Heart left ventricle (tissue), 16 donors: ENCODE measurements at regions not wholly inside any gene's neighbourhood (a gene's known extent, or its start where the extent isn't known, plus 50 kb on each side); places are given as distances from the start of the nearest gene placed in this dataset.

ENCODE experiments used
- ATAC-seq, 4 donors: fragments of 200-7000 bp; cut with Tn5 transposase; one replicate each; pipeline ENCODE4 v1.9.1; 2020 to 2022; ENCODE audit warnings: moderate library complexity in 4 of 4, mild to moderate bottlenecking in 3 of 4, moderate number of reproducible peaks in 1 of 4
- DNase-seq, 5 donors: peaks; one replicate each; pipeline ENCODE4 v3.0.0-alpha.2; 2020
- H3K27ac ChIP-seq, 12 donors: fragments of 200-600 bp; sonication (generic) in 4 of 12; one replicate each; pipeline versions ENCODE4 v1.5.0 to v1.8.0; 2016 to 2022; ENCODE audit warnings: mild to moderate bottlenecking in 2 of 12
- H3K27me3 ChIP-seq, 9 donors: fragments of 200-600 bp; sonication (generic) in 2 of 9; one replicate each; pipeline versions ENCODE4 v1.5.1 to v1.8.0; 2016 to 2022; ENCODE audit warnings: mild to moderate bottlenecking in 3 of 9
- H3K36me3 ChIP-seq, 9 donors: fragments of 200-600 bp; sonication (generic) in 2 of 9; one replicate each; pipeline versions ENCODE4 v1.5.0 to v1.8.0; 2018 to 2022; ENCODE audit warnings: mild to moderate bottlenecking in 2 of 9
- H3K4me1 ChIP-seq, 12 donors: fragments of 200-600 bp; sonication (generic) in 4 of 12; one replicate each; pipeline versions ENCODE4 v1.5.0 to v1.8.0; 2016 to 2022; ENCODE audit warnings: mild to moderate bottlenecking in 3 of 12
- H3K4me3 ChIP-seq, 12 donors: fragments of 200-600 bp; sonication (generic) in 4 of 12; one replicate each; pipeline versions ENCODE4 v1.5.0 to v1.8.0; 2017 to 2022; ENCODE audit warnings: mild to moderate bottlenecking in 9 of 12, moderate library complexity in 4 of 12
- H3K9me3 ChIP-seq, 12 donors: fragments of 200-600 bp; sonication (generic) in 4 of 12; one replicate each; pipeline versions ENCODE4 v1.5.0 to v1.8.0; 2016 to 2022; ENCODE audit warnings: mild to moderate bottlenecking in 1 of 12
- CTCF ChIP-seq, 12 donors: fragments of 200-600 bp; sonication (generic) in 4 of 12; IDR thresholded peaks; one replicate each; pipeline versions ENCODE4 v1.5.0 to v1.8.0; 2018 to 2022; ENCODE audit warnings: antibody characterized with exemption in 12 of 12, mild to moderate bottlenecking in 5 of 12
- POLR2A ChIP-seq, 2 donors: fragments of 450-650 bp; IDR thresholded peaks; one replicate each; pipeline ENCODE4 v1.6.1; 2017; ENCODE audit warnings: antibody characterized with exemption in 2 of 2, mild to moderate bottlenecking in 2 of 2, moderate library complexity in 2 of 2
- WGBS, 4 donors: extraction: QIAGEN DNeasy Blood & Tissue Kit in 2 of 4; methylation state at CpG; one replicate each; pipeline versions ENCODE4 v1.1.5 to v1.1.7; 2013 to 2018; 5-methylcytosine and 5-hydroxymethylcytosine counted together
- intact Hi-C, 10 donors: fragments of 100-400 bp; cut with DNase I; formaldehyde crosslinking; loops; one replicate each; pipeline versions ENCODE4 v1.11.1 to v1.14.2; 2022
- donor health status: ischemic (EF 13 %, LVEDD 7.1; RV severe dilation, severe dysfunction).
- donor health status: healthy with polysubstance abuse.
- donor health status: DM: no; HTN: yes; CAD: no.
- donor health status: DM: no; HTN: no; CAD: no.
- donor health status: ischemic (EF 25% LVEDD 6.9; RV normal size, moderate dysfunction).
- donor health status: ischemic (EF 25% LVEDD 5.7; RV mildly dilated, moderate dysfunction).
- donor health status: healthy.
- donor health status: DM: yes; HTN: yes; CAD: no.
- donor health status: ischemic (EF 35%, LVEDD 5.7; RV mildly dilated, moderate dysfunction).
- donor health status: nonischemic (EF 11% LVEDD 7.7; RV severe dilation, severe dysfunction).
- donor health status: DM: yes; HTN: yes; CAD: no.
- donor health status: PGD.
- donor health status: ischemic (EF 29% LVEDD 5.4; RV normal size, mild dysfunction).
- donor health status: nonischemic (EF 23%, LVEDD 6.1; RV moderate dilation, normal function).

DNA sequence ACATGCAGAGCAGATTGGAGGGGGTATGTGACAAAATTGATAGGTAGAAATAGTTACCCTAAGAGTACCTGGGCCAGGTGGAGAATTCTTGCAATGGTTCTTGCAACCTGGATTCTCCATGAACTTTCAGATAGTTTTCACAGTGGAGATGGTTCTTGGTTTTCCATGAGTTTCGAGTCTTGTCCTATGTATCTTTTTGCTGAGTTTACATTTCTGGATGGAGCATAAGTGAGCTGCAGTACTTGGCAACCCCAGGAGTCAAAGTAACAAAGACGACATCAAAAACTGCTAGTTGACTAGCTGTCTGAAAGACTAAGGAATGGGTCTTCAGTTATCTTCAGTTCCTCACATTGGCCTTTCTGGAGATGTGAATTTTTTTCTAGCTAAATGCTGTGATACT, 196.6 kb upstream of the RAD23B start:
- no peak for TF ChIP-seq CTCF (IDR thresholded peaks at IDR 0.05)
- no peak for TF ChIP-seq POLR2A (IDR thresholded peaks at IDR 0.05)
- DNase-seq (no peak), ATAC-seq (no peak)
- H3K4me1 ChIP-seq: no peaks in the 10 kb centered on the region
- no peak overlapping the region for H3K27ac ChIP-seq
- no peaks in the 10 kb centered on the region for H3K36me3 ChIP-seq
- intact Hi-C loops: no loop called here
- H3K9me3 ChIP-seq: peaks cover 0 to 11% (median 0%) of the 10 kb centered on the region in 12 donors
- H3K4me3 ChIP-seq: no peak overlapping the region
- H3K27me3 ChIP-seq: no peaks in the 10 kb centered on the region
- 26 to 89% (median 86%) methylated on average over 2 of the region's 2 CpGs for WGBS, 4 donors

DNA sequence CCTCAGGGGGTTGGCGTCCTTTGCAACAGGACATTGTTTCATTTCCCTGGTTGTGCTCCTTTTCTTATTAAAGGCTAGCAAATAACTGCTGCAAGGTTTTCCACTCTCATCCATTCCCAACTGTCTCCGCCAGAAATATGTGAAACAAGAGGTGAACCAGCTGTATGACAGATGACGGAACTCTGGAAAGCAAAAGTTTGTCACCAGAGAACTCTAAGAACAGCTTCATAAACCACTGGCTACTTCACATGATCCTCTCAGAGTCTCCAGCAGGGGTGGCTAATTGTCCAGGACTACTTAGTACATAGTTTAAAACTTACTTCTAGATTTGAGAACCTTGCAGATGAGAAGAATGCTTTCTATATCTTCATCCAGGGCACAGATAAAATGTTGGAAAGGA, 195.9 kb upstream of the RAD23B start:
- WGBS, 4 donors: 58 to 80% (median 73%) methylated on average over 3 of the region's 3 CpGs
- intact Hi-C loops: no loop called here

GRCh38 chr9:107090218-107090617, 192.9 kb upstream of the RAD23B start:
- H3K4me1 ChIP-seq: no peaks in the 10 kb centered on the region
- H3K36me3 ChIP-seq: no peaks in the 10 kb centered on the region
- no peak for TF ChIP-seq POLR2A (IDR thresholded peaks at IDR 0.05)
- no peak for TF ChIP-seq CTCF (IDR thresholded peaks at IDR 0.05)
- H3K9me3 ChIP-seq: peaks cover 0 to 11% (median 0%) of the 10 kb centered on the region in 12 donors
- intact Hi-C loops: no loop called here
- no peak overlapping the region for H3K27ac ChIP-seq
- WGBS, 4 donors: 92 to 98% (median 94%) methylated on average over 1 of the region's 1 CpG
- no peak for ATAC-seq
- no peak for DNase-seq
- no peak overlapping the region for H3K4me3 ChIP-seq
- no peaks in the 10 kb centered on the region for H3K27me3 ChIP-seq

More for the DNA sequence above, 195.9 kb upstream of the RAD23B start:
- Histone ChIP-seq H3K27ac (no peak overlapping the region), H3K4me1 (no peaks in the 10 kb centered on the region), H3K9me3 (peaks cover 0 to 11% (median 0%) of the 10 kb centered on the region in 12 donors), H3K27me3 (no peaks in the 10 kb centered on the region), H3K4me3 (no peak overlapping the region), H3K36me3 (no peaks in the 10 kb centered on the region)
- DNase-seq (no peak), ATAC-seq (peak in 1 of 4 donors; percentile 22)
- no peak for TF ChIP-seq POLR2A (IDR thresholded peaks at IDR 0.05)
- TF ChIP-seq CTCF (IDR thresholded peaks at IDR 0.05): peak in 2 of 12 donors; percentile 12 to 16

DNA sequence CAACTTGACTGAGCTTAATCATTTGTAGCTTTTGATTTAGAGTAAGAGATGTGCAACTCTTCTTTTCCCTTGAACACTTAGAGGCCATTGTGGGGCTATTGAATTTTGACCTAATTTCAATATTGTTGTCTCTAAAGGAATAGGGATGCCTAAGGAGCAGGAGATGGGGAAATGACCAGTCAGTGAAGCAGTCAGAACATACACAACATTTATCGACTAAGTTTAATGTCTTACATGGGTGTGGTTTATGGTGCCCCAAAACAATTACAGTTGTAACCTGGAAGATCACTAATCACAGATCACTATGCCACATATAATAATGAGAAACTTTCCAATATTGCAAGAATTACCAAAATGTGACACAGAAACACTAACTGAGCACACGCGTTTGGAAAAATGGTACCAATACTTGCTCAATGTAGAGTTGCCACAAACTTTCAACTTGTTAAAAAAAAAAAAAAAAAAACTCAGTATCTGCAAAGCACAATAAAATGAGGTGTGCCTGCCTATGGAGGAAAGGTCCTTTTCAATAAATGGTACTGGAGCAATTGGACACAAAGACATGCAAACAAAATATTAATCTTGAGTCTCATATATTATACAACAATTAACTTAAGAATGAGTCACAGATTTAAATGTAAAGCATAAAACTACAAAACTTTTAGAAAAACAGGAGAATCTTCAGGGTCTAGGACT, 189.6 kb upstream of the RAD23B start:
- Histone ChIP-seq H3K4me3 (no peak overlapping the region), H3K4me1 (no peaks in the 10 kb centered on the region), H3K9me3 (peaks cover 0 to 11% (median 0%) of the 10 kb centered on the region in 12 donors), H3K27ac (no peak overlapping the region), H3K27me3 (no peaks in the 10 kb centered on the region), H3K36me3 (no peaks in the 10 kb centered on the region)
- WGBS, 4 donors: 94 to 98% (median 96%) methylated on average over 3 of the region's 3 CpGs
- ATAC-seq: no peak
- intact Hi-C loops: no loop called here
- TF ChIP-seq CTCF (IDR thresholded peaks at IDR 0.05) (no peak), POLR2A (IDR thresholded peaks at IDR 0.05) (no peak)
- no peak for DNase-seq
